ENCODE measurements at regions not wholly inside any gene's neighbourhood (a gene's known extent, or its start where the extent isn't known, plus 50 kb on each side); places are given as distances from the start of the nearest gene placed in this dataset.

DNA sequence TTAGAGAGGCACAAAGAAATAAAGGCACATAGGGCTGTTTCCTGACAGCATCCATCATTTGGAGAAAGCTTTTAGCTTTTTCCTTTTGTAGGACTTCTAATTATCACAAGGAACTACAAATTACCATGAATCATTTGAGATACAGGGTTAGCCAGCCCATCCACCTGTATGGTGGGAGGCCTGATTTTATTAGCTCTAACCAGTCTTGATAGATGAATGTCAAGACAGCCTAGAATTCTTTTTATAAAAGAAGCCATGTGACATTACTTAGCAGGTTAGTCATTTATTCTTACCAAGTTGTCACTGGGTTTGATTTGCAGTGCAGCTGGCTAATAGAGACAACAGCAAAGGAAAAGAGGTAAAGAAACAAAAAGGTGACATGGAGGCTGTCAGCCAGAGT, 618.1 kb downstream of the ZNF385D start:
- no peak for DNase-seq

- DNase-seq, result no peak
Measured at GRCh38 chr3:21120826-21121225, 630.2 kb downstream of the ZNF385D start.

GRCh38 chr3:21117370-21117769, 633.6 kb downstream of the ZNF385D start:
- DNase-seq, result no peak

DNA sequence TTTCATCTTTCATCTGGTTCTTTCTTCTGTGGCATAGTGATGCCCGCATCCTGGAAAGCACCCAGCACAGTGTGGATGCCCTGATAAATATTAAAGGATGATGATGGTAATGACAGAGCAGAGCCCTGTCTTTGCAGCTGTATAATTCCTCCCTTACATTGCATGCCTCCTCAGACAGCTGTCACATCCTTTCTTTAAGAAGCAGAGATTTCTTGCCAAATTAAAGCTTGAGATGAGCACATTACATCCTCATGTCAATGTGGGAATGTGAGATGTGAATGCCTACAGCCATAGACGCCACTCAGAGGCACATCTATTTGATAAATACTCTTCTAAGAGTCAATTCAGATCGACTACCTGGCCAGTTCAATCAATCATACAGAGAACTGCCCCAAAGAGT, 642.0 kb downstream of the ZNF385D start:
- DNase-seq, result no peak

DNA sequence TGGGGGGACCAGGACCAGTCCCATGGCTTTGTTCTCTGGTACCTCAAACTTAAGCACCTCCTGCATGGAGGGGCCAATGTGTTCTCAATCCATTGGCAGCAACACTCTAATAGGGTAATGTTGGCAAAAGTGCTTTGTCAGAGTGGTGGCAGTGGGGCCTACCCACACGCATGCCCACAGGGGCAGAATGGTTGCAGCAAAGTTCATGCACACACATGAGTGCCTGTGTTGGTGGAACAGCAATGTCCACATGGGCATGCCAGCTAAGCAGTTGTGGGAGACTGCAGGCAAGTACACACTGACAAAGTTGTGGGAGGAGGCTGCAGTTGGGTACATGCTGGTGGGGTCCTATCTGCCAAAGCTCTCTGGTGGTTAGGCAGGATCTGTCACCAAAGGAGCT, 645.2 kb downstream of the ZNF385D start:
- DNase-seq, result no peak

DNA sequence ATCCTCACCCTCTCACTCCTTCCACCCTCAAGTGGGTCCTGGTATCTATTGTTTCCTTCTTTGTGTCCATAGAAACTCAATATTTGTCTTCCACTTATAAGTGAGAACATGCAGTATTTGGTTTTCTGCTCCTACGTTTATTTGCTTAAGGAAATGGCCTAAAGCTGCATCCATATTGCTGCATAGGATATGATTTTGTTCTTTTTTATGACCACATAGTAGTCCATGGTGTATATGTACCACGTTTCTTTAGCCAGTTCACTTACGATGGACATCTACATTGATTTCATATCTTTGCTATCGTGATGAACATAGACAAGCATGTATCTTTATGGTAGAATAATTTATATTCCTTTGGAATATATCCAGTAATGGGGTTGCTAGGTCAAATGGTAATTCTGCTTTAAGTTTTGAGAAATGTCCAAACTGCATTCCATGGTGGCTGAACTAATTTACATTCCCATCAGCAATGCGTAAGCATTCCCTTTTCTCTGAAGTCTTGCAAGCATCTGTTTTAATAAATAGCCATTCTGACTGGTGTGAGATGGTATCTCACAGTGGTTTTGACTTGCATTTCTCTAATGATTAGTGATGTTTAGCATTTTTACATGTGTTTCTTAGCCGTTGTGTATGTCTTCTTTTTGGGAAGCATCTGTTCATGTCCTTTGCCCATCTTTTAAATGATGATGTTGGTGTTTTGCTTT, 650.2 kb downstream of the ZNF385D start:
- no peak for DNase-seq

- DNase-seq, result no peak
Measured at GRCh38 chr3:21094686-21095085, 656.3 kb downstream of the ZNF385D start.

- DNase-seq, result no peak
Measured at GRCh38 chr3:21073561-21073960, 677.4 kb downstream of the ZNF385D start.

DNA sequence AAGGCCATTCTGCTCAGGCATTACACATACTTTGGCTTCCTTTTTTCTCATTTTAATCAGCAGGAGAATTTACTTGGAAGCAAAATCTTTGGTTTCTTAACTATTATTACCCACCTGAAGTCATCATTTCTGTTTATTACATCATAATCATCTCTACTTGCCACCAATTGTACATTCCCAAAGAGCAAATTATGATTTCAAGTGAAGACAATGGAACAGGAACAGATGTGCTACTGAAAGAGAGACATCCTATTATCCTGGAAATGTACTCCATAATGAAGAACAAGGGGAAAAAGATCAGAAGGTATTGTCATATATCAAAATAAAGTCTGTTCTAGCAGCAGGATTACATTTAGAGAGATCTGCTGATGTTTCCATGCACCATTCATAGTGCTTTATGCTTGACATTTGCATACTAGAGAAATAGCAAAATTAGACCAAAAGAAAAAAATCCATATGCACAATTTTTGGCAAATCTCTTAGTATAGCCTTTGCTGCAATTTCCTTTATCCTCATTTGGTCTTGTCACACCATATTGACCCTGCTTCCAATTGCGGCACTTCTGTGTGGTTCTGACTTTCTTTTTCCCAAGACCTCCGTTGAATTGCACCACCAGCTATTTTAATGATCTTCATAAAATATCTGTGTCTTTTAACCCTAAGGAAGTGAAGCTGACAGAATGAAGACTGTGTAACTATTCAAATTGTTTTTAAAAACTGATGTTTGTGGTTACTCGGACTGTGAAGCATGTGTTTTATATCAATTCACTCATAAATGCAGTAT, 683.8 kb downstream of the ZNF385D start:
- DNase-seq, result no peak

- no peak for DNase-seq
Measured at GRCh38 chr3:21062831-21063294, 688.1 kb downstream of the ZNF385D start.

DNA sequence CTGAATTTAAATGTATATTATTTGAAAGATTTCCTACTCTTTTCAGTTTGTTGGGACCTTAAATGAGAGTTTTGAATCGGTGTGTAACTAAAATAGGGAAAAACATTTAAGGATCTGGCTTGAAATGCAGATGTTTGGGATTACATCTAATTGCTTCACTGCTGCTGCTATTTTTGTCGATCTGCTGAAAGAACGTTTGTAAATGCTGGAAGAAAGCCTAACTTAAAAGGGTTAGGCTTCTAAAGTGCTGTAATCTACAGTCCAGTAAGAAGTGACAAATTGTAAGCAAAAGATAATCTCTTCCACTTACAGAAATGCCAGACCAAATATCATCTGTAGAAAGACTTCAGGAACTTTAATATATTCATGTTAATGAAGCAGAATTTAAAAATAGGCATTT, 691.6 kb downstream of the ZNF385D start:
- DNase-seq, result no peak

DNA sequence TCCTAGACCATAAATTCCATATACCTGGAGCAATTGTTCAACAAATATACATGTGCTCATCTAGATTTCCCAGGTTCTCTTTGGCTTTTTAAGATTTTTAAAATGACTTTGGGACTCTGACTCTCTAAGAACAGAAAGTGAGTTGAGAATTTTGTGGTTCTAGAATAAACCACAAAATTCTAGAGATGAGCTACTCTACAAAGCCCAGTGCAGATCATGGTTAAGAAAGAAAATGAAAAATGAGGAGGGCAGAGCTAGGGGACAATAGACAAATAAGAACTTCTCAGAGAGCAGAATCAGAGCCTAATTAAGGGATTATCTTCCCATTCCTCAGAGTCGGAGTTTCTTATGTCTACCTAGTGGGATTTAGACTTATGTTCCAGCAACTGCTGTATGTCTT, 694.7 kb downstream of the ZNF385D start:
- no peak for DNase-seq

DNA sequence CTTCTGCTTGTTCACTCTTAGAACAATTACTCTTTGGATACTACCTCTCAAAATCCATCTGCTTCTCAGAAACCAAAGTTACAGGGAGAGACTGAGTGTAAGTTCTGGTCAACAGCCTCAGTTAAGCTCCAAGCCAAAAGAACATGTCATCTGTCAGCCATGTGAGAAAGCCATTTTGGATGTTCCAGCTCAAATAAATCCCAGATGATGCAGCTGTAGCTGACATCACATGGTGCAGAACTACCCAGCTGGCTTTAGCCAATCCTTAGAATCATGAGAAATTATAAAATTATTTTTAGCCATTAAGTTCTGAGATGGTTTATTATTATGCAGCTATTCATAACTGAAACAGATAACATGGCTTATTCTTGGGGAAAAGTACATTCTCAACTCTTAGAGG, 696.0 kb downstream of the ZNF385D start:
- no peak for DNase-seq

GRCh38 chr3:21054064-21054463, 696.9 kb downstream of the ZNF385D start:
- no peak for DNase-seq

DNA sequence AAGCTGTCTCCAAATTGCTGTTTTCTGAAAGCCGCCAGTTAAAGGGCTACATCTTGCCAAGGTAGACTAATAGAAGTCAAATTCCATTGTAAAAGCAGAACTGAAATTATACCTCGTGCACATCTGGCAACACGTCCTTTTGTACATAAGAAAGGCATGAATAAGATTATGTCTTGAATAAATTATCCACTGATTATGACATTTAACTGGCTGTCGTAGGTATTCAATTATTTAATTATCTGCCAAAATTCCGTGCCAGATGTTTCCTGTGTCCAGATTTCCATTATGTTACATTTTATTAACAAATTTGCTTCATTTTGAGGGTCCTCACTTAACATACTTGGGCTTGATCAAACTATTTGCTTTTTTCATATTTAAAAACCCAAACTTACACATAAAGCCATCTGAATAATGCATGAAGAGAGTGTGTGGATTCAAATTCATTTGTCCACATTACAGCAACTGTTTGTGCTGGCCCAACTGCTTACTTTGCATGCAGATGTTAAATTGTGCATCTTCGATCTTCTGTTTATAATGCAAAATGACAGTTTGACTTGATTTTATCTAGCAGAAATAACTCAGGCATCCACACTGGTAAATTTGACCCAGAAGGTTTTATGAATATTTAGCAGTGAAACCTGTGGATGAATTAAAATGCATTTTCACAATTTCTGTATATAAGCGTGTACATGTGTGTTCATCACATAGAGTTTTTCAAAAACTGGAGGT, 701.5 kb downstream of the ZNF385D start:
- DNase-seq, result no peak

GRCh38 chr3:21043139-21043538, 707.9 kb downstream of the ZNF385D start:
- DNase-seq, result no peak

DNA sequence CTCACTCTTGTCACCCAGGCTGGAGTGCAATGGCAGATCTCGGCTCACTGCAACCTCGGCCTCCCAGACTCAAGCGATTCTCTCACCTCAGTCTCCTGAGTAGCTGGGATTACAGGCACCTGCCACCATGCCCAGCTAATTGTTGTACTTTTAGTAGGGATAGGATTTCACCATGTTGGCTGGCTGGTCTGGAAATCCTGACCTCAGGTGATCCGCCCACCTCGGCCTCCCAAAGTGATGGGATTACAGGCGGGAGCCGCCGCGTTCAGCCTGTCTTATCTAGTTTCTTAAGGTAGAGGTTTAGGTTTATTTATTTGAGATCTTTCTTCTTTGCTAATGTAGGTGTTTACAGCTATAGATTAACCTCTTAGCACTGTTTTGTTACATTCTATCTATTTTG, 708.8 kb downstream of the ZNF385D start:
- no peak for DNase-seq

DNA sequence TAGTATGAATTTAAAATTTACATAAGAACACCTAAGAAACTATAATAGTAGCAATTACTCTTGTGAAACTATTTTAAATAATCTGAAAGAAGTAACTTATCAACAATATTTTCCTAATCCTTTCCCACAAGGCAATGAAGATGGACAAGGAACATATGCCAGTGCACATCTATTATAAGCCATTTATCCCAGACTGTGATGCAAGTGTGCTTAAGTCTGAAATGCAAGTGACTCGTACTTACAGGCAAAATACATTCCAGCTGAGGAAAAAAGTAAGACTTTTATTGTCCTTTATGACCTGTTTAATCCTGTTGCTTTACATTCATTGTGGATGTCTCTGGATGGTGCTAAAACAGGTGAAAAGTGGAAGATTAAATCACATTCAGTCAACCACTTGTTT, 709.4 kb downstream of the ZNF385D start:
- DNase-seq, result no peak

DNA sequence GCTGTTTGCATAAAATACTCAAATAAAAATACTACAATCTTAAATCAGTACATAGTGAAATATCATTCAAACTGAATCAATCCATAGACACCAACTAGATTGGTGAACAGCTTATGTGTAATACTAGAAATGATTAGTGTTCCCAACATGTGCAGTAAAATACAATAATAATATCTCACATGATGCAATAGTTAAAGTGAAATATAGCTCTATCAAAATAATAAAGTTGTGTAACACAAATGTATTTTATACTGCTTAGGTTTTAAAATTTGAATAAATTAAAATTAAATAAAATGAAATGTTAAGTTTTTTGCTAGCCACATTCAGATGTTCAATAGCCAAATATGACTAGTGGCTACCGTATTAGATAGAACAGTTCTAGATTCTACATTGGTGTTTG, 714.1 kb downstream of the ZNF385D start:
- no peak for DNase-seq

DNA sequence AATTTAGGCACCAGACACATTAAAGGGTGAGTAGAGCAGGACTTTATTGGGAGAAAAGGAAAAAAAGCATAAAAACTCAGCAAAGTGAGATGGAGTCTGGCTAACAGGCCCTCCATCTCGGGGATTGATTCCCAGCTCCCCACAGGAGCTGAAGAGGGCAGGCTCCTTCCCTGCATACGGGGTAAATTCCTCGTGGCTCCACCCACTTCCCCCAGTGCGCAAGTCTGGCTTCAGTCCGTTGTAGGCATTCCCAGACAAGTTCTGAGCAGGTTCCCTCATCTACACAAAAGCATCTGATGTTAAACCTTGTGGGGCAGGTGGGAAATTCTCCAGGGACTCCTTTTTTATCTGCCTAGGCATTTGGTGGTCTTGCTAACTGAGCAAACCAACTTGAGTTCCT, 722.6 kb downstream of the ZNF385D start:
- DNase-seq, result no peak

DNA sequence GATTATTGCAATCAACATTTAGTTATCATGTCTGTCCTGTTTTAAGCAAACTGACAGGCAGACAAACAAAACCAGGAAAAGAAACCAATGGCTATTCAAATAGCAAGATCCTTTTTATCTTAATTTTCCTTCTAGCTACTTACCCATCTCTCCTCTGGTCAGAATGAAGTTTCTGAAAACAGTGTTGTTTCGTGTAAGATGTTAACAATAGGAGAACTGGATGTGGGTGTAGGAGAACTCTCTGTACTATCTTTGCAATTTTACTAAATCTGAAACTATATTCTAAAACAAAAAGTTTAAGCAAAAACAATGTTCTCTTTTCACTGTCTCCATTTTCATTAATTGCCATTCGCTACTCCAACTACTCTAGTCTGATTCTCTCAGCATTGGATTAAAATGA, 726.4 kb downstream of the ZNF385D start:
- DNase-seq, result no peak

DNA sequence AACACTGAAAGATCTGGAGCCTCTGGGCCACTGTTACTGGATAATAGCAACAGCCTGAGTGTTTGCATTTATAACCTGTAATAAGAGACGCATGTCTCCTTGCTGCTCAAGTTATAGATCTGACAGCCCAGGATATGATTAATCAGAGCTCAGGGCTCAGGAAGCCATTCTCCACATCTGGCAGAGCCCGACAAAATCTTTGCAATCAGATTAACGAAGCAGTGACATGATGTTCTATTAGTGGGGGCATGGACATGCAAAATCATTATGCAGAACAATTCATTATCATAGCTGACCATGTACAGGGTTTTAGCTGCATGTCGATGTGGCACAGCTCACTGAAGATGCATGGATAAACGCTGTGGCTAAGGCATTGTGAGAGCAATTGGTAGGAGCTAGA, 730.3 kb downstream of the ZNF385D start:
- no peak for DNase-seq

- no peak for DNase-seq
Measured at GRCh38 chr3:21020043-21020442, 731.0 kb downstream of the ZNF385D start.

All from activated CD8-positive, alpha-beta memory T cell treated with anti-CD3 and anti-CD28 coated beads, Interleukin-2, amount 50 U/mL, for 48 hours (primary cell).